SK-N-MC (cell line): ENCODE measurements at regions not wholly inside any gene's neighbourhood (a gene's known extent, or its start where the extent isn't known, plus 50 kb on each side); places are given as distances from the start of the nearest gene placed in this dataset.

Source experiments
- DNase-seq: peaks from one replicate; pipeline ENCODE4 v3.0.0-alpha.2; 2011; ENCODE audit warnings: low read depth, low spot score
- H3K27ac ChIP-seq: fragments of 200-600 bp; sonication (generic); 2 replicates; pipeline ENCODE4 v1.5.1; 2016; ENCODE audit warnings: mixed run types
- H3K36me3 ChIP-seq: fragments of 200-600 bp; sonication (generic); 2 replicates; pipeline ENCODE4 v1.6.1; 2017; ENCODE audit warnings: antibody characterized with exemption, low read length, mixed read lengths; ENCODE audit not compliant: insufficient read depth
- H3K4me3 ChIP-seq: fragments of 200-600 bp; sonication (generic); 2 replicates; pipeline ENCODE4 v1.5.1; 2016
- H3K9ac ChIP-seq: fragments of 200-600 bp; sonication (generic); 2 replicates; pipeline ENCODE4 v1.8.0; 2017; ENCODE audit warnings: mixed run types, mixed read lengths; ENCODE audit not compliant: insufficient read length
- H3K9me3 ChIP-seq: fragments of 200-600 bp; sonication (generic); 2 replicates; pipeline ENCODE4 v1.6.1; 2017; ENCODE audit warnings: low read depth, mild to moderate bottlenecking, antibody characterized with exemption, low read length, moderate library complexity, mixed read lengths
- EZH2 ChIP-seq: fragments of 200-600 bp; sonication (generic); IDR thresholded peaks from one replicate; pipeline ENCODE4 v1.6.1; 2017; ENCODE audit warnings: antibody characterized with exemption
- FOXP2 ChIP-seq: optimal IDR thresholded peaks from 2 replicates; pipeline ENCODE3; 2011; ENCODE audit warnings: mild to moderate bottlenecking, moderate library complexity; ENCODE audit not compliant: insufficient read depth; ENCODE audit errors: extremely low read length, control extremely low read depth
- POLR2AphosphoS5 ChIP-seq: IDR thresholded peaks from 2 replicates; pipeline ENCODE4 v1.6.1; 2012; ENCODE audit warnings: mild to moderate bottlenecking, low read depth, low read length, borderline replicate concordance

GRCh38 chr9:107742531-107743309 lies 253.2 kb upstream of the KLF4 start:
- Histone ChIP-seq H3K9ac (no peak overlapping the region), H3K27ac (no peak overlapping the region), H3K36me3 (no peaks in the 10 kb centered on the region), H3K9me3 (no peaks in the 10 kb centered on the region), H3K4me3 (no peak overlapping the region)
- no peak for DNase-seq
- TF ChIP-seq EZH2 (no peak), FOXP2 (no peak)

DNA sequence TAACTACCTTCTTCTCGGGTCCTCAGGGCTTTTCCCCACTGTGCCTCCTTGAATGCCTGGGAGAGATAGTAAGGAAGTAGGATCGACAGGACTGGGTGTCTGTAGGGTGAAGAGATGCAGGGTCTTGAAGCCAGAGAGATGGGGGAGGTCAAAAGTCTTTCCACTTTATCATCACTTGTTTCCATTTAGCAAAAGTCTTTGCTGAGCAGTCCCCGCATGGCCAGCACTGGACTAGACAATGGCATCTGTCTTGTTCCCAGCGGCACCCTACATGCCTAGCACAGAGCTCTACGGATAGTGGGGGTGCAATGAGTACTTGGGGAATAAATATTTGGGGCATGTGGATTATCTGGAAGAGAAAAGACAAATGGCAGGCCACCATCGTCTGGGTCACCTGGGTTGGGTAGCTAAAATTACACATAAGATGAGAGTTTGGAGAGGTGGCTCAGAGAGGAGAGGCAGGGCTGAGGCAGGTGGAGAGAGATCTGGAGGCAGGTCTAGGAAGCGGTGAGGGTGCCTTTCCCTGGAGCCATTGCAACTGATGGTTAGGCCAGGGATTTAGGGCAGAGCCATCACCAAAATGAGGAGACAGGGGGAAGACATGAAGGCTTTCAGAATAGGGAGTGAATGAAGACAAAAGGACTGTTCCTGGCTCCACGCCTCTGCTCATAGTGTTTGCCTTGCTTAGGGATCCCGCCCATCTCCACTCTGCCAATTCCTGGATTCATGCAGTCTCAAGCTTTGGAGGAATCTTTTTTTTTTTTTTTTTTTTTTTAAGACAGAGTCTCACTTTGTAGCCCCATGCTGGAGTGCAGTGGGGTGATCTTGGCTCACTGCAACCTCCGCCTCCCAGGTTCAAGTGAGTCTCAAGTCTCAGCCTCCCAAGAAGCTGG lies 250.8 kb upstream of the KLF4 start:
- H3K9ac ChIP-seq = no peak overlapping the region
- no peak for DNase-seq
- no peaks in the 10 kb centered on the region for H3K36me3 ChIP-seq
- H3K27ac ChIP-seq = no peak overlapping the region
- TF ChIP-seq POLR2AphosphoS5 (no peak), FOXP2 (no peak), EZH2 (no peak)
- no peak overlapping the region for H3K4me3 ChIP-seq
- no peaks in the 10 kb centered on the region for H3K9me3 ChIP-seq

GRCh38 chr9:107739601-107740082 lies 250.1 kb upstream of the KLF4 start:
- TF ChIP-seq EZH2 (no peak), POLR2AphosphoS5 (no peak), FOXP2 (no peak)
- H3K27ac ChIP-seq = no peak overlapping the region
- no peaks in the 10 kb centered on the region for H3K9me3 ChIP-seq

GRCh38 chr9:107738789-107739188 lies 249.2 kb upstream of the KLF4 start:
- Histone ChIP-seq H3K9me3 (no peaks in the 10 kb centered on the region), H3K9ac (no peak overlapping the region), H3K27ac (no peak overlapping the region), H3K4me3 (no peak overlapping the region), H3K36me3 (no peaks in the 10 kb centered on the region)
- no peak for TF ChIP-seq FOXP2
- TF ChIP-seq EZH2 = no peak
- TF ChIP-seq POLR2AphosphoS5 = no peak
- no peak for DNase-seq

More at GRCh38 chr9:107739601-107740082, 250.1 kb upstream of the KLF4 start:
- DNase-seq = no peak
- H3K9ac ChIP-seq = no peak overlapping the region
- H3K4me3 ChIP-seq = no peak overlapping the region
- no peaks in the 10 kb centered on the region for H3K36me3 ChIP-seq

DNA sequence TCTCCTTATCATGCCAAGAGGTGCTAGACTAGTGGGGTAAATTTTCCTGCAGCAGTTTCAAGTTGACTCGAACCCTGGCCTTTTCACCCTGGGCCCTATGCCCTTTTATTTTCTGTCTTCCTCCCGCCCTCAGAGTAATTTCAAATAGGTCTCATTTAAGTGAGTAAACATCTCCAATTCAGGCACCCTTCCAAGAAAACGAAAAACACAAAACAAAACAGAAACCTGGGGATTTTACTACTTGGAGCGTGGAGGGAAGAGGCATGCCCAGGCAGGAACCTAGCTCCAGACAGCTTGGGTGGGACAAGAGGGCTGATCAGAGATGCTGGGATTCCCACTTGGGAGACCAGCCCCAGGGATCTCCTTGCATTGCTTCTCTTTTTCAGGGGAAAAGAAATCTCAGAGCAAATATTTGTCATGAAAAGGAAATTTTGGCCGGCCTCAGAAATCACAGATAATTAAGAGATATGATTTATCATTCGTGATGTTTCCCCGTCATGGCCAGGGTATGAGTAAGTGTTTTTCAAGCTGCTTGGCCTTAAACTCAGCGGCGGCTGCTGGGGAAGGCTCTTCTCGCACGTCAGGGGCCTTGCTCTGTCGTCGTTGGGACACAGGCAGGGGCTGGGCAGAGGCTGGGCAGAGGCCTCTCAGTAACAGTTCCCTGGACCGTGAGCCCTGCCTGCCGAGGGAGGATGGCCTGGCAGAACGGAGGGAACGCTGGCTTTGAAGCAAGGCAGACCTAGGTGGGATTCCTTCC lies 248.6 kb upstream of the KLF4 start:
- DNase-seq = no peak
- H3K9ac ChIP-seq = no peak overlapping the region
- H3K36me3 ChIP-seq = no peaks in the 10 kb centered on the region
- H3K9me3 ChIP-seq = no peaks in the 10 kb centered on the region
- no peak overlapping the region for H3K4me3 ChIP-seq
- no peak overlapping the region for H3K27ac ChIP-seq
- TF ChIP-seq EZH2 (no peak), POLR2AphosphoS5 (no peak), FOXP2 (no peak)

- TF ChIP-seq FOXP2 = no peak
- TF ChIP-seq EZH2 = no peak
- TF ChIP-seq POLR2AphosphoS5 = no peak
These were observed 248.0 kb upstream of the KLF4 start for GRCh38 chr9:107737610-107737986.

DNA sequence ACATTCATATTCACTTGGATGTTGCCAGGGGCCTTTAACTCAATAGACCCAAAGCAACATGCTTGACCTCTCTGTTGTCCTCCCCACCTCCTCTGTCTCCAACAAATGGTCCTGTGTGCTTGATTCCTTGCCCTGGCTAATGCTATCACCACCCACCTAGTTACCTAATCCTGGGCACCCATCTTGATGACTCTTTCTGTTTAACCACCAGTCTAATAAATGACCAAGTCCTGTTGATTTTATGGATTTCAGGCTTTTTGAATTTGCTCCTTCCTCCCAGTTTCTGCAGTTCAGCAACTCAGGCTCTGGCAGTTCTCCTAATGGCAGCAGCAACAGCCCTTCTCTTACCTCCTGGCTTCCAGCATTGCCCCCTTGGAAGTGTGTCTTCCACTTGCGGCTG lies 246.3 kb upstream of the KLF4 start:
- no peak for DNase-seq
- TF ChIP-seq EZH2 = no peak
- Histone ChIP-seq H3K27ac (no peak overlapping the region), H3K4me3 (no peak overlapping the region), H3K9me3 (no peaks in the 10 kb centered on the region), H3K36me3 (no peaks in the 10 kb centered on the region), H3K9ac (no peak overlapping the region)

More at GRCh38 chr9:107737610-107737986, 248.0 kb upstream of the KLF4 start:
- H3K9ac ChIP-seq = no peak overlapping the region
- DNase-seq = no peak
- no peaks in the 10 kb centered on the region for H3K9me3 ChIP-seq
- H3K4me3 ChIP-seq = no peak overlapping the region
- no peak overlapping the region for H3K27ac ChIP-seq
- no peaks in the 10 kb centered on the region for H3K36me3 ChIP-seq

GRCh38 chr9:107734256-107735013 lies 244.9 kb upstream of the KLF4 start:
- Histone ChIP-seq H3K9ac (no peak overlapping the region), H3K27ac (no peak overlapping the region), H3K9me3 (no peaks in the 10 kb centered on the region), H3K36me3 (no peaks in the 10 kb centered on the region), H3K4me3 (no peak overlapping the region)
- no peak for DNase-seq
- no peak for TF ChIP-seq FOXP2
- no peak for TF ChIP-seq POLR2AphosphoS5
- no peak for TF ChIP-seq EZH2
